GM18909 (cell line): ENCODE measurements at regions not wholly inside any gene's neighbourhood (a gene's known extent, or its start where the extent isn't known, plus 50 kb on each side); places are given as distances from the start of the nearest gene placed in this dataset.
"Not testable (repeated sequence)": the region's sequence is repeated elsewhere in the genome, so short reads cannot be mapped to it uniquely, and the experiment has no call there.

ENCODE experiments used
- ATAC-seq: cut with Tn5 transposase; IDR thresholded peaks from one replicate; pipeline ENCODE4 v1.9.1; 2021; ENCODE audit warnings: mild to moderate bottlenecking; ENCODE audit not compliant: unreplicated experiment, poor library complexity

GRCh38 chr13:66154976-66155375 is 1075.2 kb downstream of the PCDH9 start:
- ATAC-seq = no peak

GRCh38 chr13:66154354-66154753 is 1075.8 kb downstream of the PCDH9 start:
- ATAC-seq = no peak

GRCh38 chr13:66152596-66152995 is 1077.5 kb downstream of the PCDH9 start:
- ATAC-seq = no peak

DNA sequence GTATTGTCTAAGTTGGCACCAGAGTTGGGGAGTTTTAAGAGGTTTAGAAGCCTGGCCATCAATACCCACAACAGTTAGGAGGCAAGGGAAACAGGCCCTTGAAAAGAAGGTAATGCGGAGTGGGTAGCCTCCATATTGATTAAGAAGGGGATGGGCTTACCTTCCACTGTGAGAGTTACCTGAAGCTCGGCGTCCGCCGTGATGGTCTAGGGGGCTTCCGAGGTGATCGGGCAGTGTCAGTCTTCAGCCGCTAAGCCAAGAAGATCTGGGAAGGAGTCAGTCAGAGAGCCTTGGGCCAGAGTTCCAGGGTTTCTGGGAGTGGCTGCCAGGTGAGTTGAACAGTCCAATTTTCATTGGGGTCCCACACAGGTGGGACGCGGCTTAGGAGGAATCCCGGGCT is 1085.8 kb downstream of the PCDH9 start:
- not testable (repeated sequence) for ATAC-seq

DNA sequence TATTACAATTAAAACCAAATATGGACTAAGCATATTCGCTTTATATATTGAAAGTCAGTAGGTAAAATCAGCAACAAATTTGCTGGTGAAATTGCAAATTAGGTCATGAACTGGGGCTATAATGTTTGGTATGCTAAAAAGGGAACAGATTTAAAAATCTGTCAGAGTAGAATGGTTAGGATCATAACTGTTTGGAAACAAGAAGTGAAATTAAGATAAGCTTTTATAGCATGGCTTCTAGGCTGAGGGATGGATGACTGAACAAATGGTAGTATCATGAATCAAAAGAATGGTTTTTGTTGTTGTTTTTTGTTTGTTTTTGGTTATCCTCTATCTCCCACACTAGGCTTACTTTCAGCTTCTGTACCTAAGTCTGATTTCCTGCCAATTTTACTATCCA is 1090.4 kb downstream of the PCDH9 start:
- ATAC-seq = no peak

- no peak for ATAC-seq
These were observed 1090.9 kb downstream of the PCDH9 start for GRCh38 chr13:66139250-66139649.

DNA sequence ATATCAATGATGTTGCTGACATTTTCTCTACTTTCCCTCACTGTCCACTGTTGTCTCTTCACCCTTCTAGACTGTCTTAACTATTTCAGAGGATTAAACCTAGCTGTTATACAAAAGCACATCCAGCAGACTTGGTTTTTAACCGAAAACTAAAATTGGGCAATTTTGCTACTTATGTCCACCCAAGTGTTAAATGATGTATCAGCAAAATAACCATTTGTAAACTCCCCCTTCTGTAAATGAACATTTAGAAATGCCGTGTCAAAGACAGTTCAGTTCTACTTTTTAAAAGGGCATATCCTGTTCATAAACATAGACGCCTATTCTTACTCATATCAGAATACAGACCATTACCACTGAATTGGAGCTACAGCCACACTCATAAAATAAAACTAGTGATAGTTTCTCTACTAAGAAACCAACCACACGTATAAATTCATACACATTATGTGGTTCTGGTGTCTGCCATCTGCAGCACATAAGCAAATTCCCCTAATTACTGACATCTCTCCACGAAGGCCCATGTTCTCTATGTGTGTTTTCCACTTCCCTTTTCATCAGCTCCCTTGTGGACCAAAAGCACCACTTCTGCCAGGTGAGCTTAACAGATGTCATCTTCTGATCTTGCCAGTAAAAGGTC is 1091.8 kb downstream of the PCDH9 start:
- ATAC-seq = peak; percentile 95

DNA sequence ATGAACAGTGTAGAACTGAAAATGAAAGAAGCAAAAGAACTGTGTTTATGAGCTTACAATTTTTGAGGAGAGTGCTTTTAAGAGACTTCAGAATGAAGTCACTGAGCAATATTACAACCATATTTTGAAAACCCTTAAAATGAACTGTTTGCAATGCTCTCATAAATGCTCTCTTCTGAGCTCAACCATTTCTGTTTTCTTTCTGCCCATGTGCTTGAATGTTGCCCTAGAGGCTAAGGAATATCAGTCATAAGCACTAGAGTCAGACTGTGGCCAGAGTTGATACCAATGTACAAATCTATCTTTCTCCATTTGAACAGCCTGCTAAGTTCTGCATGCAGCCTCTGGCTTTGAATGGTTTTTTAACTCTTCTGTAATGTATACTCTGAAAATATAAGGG is 1092.8 kb downstream of the PCDH9 start:
- ATAC-seq = peak; percentile 16

GRCh38 chr13:66128692-66129269 is 1101.4 kb downstream of the PCDH9 start:
- peak; percentile 96 for ATAC-seq

DNA sequence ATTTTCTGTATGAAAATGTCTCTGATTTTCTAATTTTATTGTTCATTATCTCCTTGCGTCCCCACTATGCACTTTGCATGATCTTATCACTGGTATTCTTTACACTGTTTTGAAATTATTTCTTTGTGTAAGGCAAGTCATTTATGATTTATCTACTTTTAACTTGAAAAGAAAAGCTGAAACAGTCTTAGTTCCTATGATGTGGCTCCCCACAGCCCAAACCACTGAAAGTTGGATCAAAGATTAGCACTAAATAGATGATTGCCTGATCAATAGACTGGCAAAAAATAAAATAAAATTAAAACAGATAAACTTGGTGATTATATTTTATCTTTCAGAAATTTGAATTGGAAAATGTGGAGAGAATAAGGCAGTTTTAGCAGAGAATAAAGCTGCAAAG is 1101.9 kb downstream of the PCDH9 start:
- ATAC-seq = peak; percentile 36

DNA sequence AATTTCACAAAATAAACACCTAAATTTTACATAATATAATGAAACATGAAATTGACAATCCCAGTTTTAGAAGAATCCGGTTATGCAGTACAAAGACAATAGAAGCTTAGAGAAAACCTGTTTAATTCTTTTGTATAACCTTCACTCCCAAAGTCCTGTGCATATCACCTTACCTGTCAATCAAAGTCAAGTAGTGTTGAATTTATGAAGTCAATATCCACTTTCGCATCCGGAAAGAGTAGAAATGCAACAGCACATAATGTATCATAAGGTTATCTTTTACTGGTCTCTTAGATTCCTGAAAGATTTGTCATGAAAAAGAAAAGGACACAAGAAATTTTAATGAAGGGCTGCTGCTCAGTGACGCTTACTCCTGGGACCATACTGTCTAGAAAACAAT is 1112.6 kb downstream of the PCDH9 start:
- no peak for ATAC-seq

GRCh38 chr13:66113882-66114526 is 1116.1 kb downstream of the PCDH9 start:
- ATAC-seq = no peak

DNA sequence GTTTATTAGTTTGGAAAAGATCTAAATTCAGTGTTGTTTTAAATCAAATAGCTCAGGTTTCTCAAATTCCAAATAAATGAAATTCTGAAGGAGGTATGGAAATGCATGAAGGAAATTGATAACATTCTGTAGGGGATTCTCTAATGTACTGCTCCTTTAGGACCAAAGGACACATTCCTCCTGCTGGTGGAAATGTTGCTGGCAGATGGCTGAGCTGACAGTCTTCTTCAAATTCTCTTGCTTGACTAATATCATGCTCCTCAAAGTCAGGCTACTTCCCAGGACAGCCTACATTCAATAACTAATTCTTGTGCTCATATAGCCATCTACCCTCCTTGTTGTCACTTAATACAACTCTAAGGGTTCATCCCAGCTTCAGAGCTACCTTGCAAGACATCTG is 1118.5 kb downstream of the PCDH9 start:
- ATAC-seq = no peak

DNA sequence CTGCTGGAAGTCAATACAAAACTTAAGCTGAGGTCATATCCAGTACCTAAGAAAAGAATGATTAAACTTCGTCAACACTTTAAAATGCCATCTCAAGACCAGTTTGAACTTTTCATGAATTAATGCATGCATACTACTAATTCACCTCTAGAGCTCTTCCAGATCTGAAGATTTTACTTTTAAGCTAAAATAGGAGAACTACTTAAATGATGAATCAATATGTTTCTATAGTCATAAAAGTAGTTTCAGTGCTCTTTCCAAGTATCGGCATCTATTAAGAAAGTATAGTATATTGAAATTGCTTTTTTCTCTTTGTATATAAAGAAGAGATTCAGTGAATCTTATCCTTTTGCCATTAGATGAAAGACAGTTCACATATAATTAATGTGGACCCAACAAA is 1123.9 kb downstream of the PCDH9 start:
- no peak for ATAC-seq

DNA sequence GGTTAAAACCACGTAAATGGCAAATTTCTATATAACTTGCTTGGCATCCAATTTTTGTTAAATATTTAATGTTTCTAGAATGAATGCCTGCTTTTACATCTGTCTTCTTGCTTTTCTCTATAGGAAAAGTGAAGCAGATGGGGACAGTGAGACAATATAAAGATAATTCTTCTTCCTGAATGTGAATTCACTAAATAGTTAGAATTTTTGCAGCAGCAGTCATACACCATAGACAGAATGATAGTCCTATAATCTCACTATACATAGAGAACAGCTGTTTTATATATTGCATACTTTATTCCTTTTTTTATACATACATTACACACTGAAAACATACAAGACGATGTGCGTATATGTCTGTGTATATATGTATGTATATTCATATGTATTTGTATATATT is 1127.3 kb downstream of the PCDH9 start:
- ATAC-seq = no peak

DNA sequence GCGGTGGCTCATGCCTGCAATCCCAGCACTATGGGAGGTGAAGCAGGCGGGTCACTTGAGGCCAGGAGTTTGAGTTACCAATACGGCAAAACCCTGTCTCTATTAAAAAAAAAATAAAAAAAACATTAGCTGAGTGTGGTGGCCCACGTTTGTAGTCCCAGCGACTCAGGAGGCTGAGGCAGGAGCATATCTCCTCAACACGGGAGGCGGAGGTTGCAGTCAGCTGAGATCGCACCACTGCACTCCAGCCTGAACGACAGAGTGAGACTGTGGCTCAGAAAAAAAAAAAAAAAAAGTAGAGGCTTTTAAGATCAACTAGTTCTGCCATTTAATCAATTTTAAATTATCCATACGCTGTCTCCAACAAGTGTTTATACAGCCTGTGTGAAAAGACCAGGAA is 1130.3 kb downstream of the PCDH9 start:
- ATAC-seq = no peak

DNA sequence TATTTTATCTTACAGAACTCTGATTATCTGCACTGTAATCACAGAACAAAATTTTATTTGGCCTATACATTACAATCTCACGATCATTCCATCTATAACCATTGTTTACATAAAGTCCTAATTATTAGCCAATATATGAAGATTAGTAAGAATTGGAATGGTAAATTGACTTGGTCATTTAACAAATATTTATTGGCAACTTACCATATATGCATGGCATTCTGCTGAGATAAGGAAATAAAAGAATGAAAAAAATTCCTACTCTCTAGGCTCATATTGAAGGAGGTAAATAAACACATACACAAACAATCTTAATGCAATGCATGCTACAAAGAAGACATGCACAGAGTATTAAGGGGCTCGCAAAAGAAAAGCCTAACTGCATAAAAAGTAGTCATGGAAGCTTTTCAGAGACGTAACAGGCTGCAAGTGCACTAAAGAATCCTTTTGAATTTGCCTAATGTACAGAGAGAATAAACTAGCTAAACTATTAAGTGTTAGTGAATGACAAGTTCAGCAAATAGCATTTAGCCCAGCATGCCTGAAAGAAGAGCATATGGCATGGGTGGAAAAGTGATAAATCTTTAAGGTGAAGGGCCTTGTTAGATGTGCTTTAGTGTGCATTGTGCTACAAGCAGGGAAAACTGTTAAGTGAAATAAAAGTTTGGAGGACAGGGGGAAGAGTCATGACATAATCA is 1131.1 kb downstream of the PCDH9 start:
- no peak for ATAC-seq

DNA sequence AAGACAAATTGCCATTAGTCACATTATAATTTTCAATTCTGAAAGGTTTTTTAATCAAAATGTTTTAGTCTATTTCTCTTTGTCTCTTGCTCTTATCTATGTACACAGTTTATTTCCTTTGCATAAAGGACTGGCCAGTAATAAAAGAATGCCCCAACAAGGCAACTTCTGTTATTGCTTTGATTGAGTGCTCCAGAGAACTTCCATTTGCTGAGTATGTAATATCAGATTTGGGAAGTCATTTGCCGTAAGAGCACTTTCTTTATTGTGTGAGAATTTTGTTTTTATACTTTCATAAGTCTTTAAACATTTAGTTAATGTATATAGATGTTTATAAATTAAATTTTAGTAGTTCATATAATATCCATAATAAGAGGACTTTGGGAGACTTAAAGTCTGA is 1140.4 kb downstream of the PCDH9 start:
- no peak for ATAC-seq

DNA sequence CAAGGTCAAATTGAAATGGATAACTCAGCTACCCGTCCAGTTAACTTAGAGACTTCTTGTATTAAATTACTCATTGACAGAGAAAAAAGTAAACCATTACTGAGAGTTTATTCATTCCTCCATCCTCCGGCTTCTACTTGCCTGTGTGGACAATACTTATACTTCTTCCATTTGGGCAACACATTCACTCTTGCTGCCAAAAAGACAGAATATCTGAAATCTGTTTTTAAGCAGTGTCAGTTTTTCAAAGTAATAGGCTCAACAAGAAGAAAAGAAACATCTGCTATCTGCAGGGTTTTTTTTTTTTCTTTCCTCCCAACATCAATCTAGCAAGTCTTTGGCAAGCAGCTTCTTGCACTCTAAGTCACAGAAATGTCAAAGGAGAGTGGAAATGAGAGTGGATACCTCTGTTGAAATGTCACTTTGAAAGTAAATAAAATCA is 1142.8 kb downstream of the PCDH9 start:
- ATAC-seq = peak; percentile 81

GRCh38 chr13:66077132-66077689 is 1152.9 kb downstream of the PCDH9 start:
- no peak for ATAC-seq

- no peak for ATAC-seq
These were observed 1153.7 kb downstream of the PCDH9 start for GRCh38 chr13:66076417-66076816.
